ENCODE measurements at regions not wholly inside any gene's neighbourhood (a gene's known extent, or its start where the extent isn't known, plus 50 kb on each side); places are given as distances from the start of the nearest gene placed in this dataset.

DNA sequence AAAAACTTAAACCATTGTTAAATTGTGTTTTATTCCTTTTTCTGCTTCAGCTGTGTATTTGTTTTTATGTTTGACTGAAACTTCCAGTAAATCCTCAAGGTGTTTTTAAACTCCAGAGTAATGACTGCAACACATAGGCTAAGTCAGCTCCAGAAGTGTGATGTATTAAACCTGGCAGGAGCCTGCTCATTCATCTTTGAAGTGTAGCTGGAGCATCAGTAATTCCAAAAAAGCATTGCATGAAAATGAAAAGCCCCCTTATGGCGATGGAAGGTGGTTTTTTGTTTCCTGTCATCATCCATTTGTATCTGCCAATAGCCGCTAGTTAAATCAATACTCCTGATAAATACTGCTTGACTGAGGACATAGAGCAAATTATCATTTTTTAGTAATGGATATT is 474.2 kb upstream of the ADAMTS16 start:
- DNase-seq: no peak

DNA sequence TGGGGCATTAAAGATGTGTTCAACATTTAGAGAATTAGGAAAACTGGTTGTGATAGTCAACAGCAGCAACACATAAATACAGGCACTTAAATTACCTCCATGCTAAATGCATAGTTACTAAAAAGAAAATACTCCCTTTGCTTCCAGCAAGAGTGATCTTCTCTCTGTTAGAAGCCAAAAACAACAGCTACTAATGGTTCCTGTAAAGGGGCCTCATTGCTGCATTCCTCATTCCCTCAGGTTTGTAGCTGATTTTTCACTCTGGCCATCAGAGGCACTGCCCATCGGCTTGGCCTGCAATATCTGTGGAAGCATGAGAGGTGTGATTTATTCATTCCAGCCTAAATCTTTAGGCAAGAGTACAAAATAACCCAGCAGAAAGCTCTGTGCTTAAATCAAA is 466.0 kb upstream of the ADAMTS16 start:
- DNase-seq: no peak

- DNase-seq: no peak
Measured at GRCh38 chr5:4676934-4677333, 463.2 kb upstream of the ADAMTS16 start.

- no peak for DNase-seq
Measured at GRCh38 chr5:4684946-4685345, 455.2 kb upstream of the ADAMTS16 start.

DNA sequence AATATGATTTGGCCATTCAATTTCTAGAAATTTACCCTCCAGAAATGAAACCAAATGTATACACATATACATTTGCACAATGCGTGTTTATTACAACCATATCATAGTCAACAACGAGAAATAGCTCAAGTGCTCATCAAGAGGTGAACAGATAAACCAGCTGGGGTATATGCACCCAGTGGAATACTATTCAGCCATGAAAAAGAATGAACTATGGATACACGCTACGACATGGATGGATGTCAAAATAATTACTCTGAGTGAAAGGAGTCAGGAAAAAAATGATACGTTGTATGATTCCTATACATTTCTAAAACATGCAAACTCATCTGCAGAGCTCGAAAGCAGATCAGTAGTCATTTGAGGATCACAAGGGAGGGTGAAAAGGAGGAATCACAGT is 441.5 kb upstream of the ADAMTS16 start:
- DNase-seq: no peak

- DNase-seq: no peak
Measured at GRCh38 chr5:4699592-4699991, 440.5 kb upstream of the ADAMTS16 start.

GRCh38 chr5:4700069-4700468 is 440.1 kb upstream of the ADAMTS16 start:
- DNase-seq: no peak

- no peak for DNase-seq
Measured at GRCh38 chr5:4700871-4701270, 439.3 kb upstream of the ADAMTS16 start.

DNA sequence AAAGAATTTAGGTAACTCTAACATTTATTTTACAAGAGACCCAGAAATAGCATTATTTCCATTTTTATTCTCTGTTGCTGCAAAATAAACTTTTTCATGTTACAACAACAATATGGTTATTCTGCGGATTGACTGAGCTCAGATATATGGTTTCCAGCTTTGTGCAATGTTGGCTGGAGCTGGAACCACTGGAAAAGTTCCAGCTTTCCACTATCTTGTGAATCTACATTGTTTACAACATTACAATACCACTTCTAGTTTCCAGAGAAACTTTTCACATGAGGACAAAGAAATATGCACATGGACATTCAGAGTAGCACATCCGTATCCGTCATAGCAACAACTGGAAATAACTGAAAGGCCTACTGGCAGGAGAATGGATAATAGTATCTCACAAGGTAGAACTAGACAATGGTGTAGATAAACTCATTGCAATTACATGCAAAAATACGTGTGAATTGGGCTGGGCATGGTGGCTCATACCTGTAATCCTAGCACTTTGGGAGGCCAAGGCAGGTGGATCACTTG is 436.1 kb upstream of the ADAMTS16 start:
- no peak for DNase-seq

- no peak for DNase-seq
Measured at GRCh38 chr5:4704951-4705350, 435.2 kb upstream of the ADAMTS16 start.

GRCh38 chr5:4716781-4717180 is 423.3 kb upstream of the ADAMTS16 start:
- DNase-seq: no peak

DNA sequence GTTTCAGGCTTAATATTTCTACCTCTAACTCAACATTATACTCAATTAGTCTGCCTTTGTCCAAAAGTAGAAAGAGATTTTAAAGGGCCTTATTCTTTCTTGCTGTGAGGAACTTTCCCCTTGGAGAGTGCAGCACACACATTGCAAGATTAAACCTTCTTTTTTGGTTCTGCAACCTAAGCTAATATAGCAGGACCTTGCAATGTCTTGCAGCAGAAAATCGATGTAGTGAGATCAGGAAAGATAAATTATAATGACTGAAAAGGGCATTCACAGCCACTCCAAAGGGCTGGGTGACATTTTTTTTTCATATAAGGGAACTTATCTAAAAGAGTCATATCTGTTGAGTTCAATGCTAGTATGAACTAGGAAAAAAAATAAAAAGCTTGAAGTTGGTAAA is 422.7 kb upstream of the ADAMTS16 start:
- DNase-seq: no peak

- no peak for DNase-seq
Measured at GRCh38 chr5:4720831-4721230, 419.3 kb upstream of the ADAMTS16 start.

- no peak for DNase-seq
Measured at GRCh38 chr5:4722886-4723285, 417.2 kb upstream of the ADAMTS16 start.

GRCh38 chr5:4725594-4725993 is 414.5 kb upstream of the ADAMTS16 start:
- DNase-seq: no peak

GRCh38 chr5:4730279-4730678 is 409.9 kb upstream of the ADAMTS16 start:
- no peak for DNase-seq

- no peak for DNase-seq
Measured at GRCh38 chr5:4734348-4734747, 405.8 kb upstream of the ADAMTS16 start.

DNA sequence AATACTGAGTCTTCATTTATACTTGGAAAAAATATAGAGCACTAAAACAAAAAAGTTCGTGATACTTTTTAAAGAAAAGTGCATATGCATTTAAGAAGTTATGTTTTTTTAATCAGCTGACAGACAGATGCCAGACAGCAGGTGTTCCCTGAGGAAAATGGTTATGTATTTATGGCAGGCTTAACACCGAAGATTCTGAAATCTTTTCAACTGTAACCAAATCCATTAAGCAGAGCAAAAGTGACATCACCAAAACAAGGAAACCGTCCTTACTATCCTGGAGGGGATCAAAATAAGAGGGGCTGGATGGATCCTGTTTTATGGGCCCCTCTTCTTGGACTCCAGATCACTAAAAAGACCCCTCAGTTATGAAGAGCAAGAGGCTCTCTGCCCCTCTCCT is 404.9 kb upstream of the ADAMTS16 start:
- no peak for DNase-seq

- DNase-seq: no peak
Measured at GRCh38 chr5:4737868-4738267, 402.3 kb upstream of the ADAMTS16 start.

DNA sequence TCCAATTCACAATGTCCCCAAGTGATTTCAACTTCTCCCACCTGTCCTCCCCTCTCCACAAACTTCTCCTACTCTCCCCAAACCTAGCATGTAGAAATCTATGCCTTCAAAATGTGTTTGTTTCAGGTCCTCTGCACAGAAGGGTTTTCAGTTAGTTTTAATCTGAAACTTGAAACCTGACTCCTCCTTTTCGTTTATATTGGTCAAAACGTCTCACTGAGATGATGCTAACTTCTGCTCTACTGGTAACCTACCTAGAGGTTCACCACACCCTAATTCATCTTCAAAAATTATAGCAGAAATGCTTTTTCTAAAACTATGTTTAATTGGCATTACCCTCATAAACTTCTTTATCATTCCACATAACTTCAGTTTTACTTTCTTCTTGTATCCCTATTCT is 401.8 kb upstream of the ADAMTS16 start:
- no peak for DNase-seq

DNA sequence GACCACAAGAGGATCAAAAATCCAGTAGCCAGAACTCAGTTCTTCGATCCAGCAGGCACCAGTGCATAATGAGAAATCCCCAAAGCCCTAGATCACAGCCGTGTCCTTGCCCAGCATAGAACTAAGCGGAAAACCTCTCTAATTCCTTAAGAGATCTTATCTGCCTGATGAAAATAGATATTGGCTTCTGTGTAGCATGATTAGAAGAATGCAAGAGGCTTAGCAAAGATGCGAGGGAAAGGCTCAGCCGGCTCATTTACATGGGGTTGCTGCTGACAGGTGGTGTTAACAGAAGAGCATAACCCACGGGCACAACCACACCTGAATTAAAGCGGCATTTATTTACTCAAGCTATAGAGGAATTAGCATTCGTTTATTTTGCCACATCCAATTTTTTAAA is 400.0 kb upstream of the ADAMTS16 start:
- DNase-seq: no peak

DNA sequence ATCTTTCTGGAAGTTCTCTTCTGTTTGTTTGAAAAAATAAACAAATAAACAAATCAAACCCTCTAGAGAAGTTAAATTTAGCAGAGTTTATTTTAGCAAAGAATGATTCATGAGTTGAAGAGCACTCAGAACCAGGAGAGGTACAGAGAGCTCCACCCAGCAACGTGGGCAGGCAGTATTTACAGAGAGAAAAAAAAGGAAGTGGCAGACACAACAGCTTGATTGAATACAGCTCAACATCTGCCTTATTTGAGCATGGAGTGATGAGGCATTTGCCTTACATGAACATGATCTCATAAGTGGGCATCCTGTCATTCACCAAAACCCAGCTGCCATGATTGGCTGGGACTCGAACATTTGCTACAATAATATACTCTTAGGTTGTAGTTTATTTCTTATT is 381.6 kb upstream of the ADAMTS16 start:
- no peak for DNase-seq

- DNase-seq: no peak
Measured at GRCh38 chr5:4758996-4759395, 381.1 kb upstream of the ADAMTS16 start.

- no peak for DNase-seq
Measured at GRCh38 chr5:4762316-4762715, 377.8 kb upstream of the ADAMTS16 start.

- no peak for DNase-seq
Measured at GRCh38 chr5:4765411-4765810, 374.7 kb upstream of the ADAMTS16 start.

DNA sequence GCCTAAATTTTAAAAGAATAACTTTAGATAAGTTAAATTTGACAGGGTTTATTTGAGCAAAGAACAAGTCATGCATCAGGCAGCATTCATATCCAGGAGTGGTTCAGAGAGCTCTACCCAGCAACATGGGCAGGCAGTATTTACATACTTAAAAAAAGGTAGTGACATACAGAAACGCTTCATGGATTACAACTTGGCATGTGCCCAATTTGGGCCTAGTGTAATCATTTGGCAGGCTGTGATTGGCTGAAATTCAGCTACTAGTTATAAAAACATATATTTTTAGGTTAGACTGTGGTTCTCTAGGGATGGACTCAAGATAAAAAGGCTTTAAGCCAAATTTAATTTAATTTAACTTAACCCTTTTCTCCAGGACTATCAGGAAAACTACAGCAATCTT is 374.0 kb upstream of the ADAMTS16 start:
- no peak for DNase-seq

Data from CD4-positive, alpha-beta T cell treated with Interleukin-6 for 4 hours (primary cell).